Central memory CD8-positive, alpha-beta T cell (primary cell): ENCODE measurements at regions not wholly inside any gene's neighbourhood (a gene's known extent, or its start where the extent isn't known, plus 50 kb on each side); places are given as distances from the start of the nearest gene placed in this dataset.

Experiments
- ATAC-seq: fragments of 150-1000 bp; cut with Tn5 transposase; replicated peaks from 2 replicates; pipeline ENCODE4 v1.10.0; 2022; ENCODE audit warnings: mild to moderate bottlenecking, moderate FRiP score, moderate number of reproducible peaks; ENCODE audit not compliant: poor library complexity, severe bottlenecking; ENCODE audit errors: extremely low read depth
- DNase-seq, 2 donors: peaks; one replicate each; pipeline ENCODE4 v3.0.0; 2021; ENCODE audit warnings: low spot score in 2 of 2
- H3K27ac Mint-ChIP-seq: one replicate; pipeline ENCODE4 v1.8.0; 2022; ENCODE audit warnings: low read depth, mild to moderate bottlenecking, moderate library complexity, mixed read lengths
- H3K27me3 Mint-ChIP-seq: one replicate; pipeline ENCODE4 v1.8.0; 2022; ENCODE audit warnings: mixed read lengths
- H3K36me3 Mint-ChIP-seq: one replicate; pipeline ENCODE4 v1.8.0; 2022; ENCODE audit warnings: mild to moderate bottlenecking, moderate library complexity, mixed read lengths; ENCODE audit not compliant: insufficient read depth
- H3K4me1 Mint-ChIP-seq: one replicate; pipeline ENCODE4 v1.8.0; 2022; ENCODE audit warnings: mixed read lengths
- H3K4me3 Mint-ChIP-seq: one replicate; pipeline ENCODE4 v1.8.0; 2022; ENCODE audit warnings: mild to moderate bottlenecking, moderate library complexity, mixed read lengths
- H3K9me3 Mint-ChIP-seq: one replicate; pipeline ENCODE4 v1.8.0; 2022; ENCODE audit warnings: mixed read lengths

DNA sequence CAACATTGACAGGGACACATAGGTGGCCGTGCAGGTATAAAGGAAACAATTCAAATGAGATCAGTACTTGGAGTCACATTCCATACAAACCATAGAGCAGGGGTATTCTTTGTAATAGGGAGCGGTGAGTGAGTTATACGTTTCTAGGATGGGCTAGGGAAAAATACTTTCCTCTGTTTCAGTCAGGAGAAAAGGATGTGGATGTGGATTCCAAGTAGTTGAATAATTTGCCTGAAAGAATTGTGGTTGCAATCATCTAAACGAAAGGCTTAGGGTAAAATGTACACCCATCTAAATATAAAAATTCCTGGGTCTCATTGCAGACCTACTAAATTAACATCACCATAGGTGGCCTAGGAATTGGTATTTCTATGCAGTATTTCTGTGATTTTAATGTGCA lies 270.7 kb upstream of the IGFBP3 start:
- H3K4me1 Mint-ChIP-seq: no peaks in the 10 kb centered on the region
- peaks cover 6% of the 10 kb centered on the region for H3K9me3 Mint-ChIP-seq
- no peak for DNase-seq
- H3K4me3 Mint-ChIP-seq: no peak overlapping the region
- ATAC-seq: no peak
- H3K27me3 Mint-ChIP-seq: no peaks in the 10 kb centered on the region
- no peak overlapping the region for H3K27ac Mint-ChIP-seq
- no peaks in the 10 kb centered on the region for H3K36me3 Mint-ChIP-seq

DNA sequence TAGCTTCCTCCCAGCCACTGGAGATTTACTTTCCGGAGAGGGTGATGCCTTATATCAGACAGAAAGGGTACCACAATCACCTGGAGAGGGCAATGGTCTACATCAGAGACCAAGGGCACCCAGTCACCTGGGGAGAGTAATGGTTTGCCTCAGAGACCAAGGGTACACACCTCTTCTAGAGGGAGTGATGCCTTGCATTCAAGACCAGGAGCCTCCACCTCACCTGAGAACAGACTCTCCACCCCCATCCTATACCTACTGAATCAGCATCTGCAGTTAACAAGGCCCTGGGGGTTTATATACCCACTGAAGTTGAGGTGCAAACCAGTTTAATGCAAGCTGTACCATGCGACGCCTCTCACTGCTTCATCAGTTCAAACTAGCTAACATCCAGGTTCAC lies 270.2 kb upstream of the IGFBP3 start:
- Mint-ChIP-seq H3K9me3 (peaks cover 6% of the 10 kb centered on the region), H3K4me1 (no peaks in the 10 kb centered on the region), H3K27ac (no peak overlapping the region), H3K36me3 (no peaks in the 10 kb centered on the region), H3K4me3 (no peak overlapping the region), H3K27me3 (no peaks in the 10 kb centered on the region)
- no peak for ATAC-seq
- DNase-seq: no peak

DNA sequence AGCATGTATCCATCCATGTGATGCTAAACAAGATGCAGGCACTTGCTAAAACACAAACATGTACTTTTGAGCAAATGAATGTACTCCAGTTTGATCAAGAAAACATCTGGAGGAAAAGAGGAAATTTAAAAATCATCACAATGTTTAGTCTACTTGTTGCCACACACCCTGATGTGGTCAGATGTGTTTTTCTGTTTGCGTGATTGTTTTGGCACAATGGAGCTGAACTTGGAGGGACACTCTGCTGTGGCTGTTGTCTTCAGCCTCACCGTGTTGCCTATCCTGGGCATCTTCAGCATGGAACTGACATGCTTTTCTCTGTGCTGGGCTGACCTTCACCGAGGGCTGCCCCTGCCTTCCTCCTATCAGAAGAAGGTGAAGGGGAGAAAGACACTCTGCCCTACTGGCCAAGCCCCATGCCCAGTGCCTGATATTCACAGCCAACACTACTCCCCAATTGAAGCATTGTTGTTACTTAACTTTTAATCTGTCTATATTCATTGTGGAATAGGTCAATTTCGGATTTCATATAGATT lies 268.3 kb upstream of the IGFBP3 start:
- H3K4me1 Mint-ChIP-seq: no peaks in the 10 kb centered on the region
- no peak overlapping the region for H3K27ac Mint-ChIP-seq
- ATAC-seq: no peak
- H3K36me3 Mint-ChIP-seq: no peaks in the 10 kb centered on the region
- DNase-seq: no peak
- H3K4me3 Mint-ChIP-seq: no peak overlapping the region
- H3K27me3 Mint-ChIP-seq: no peaks in the 10 kb centered on the region
- H3K9me3 Mint-ChIP-seq: peaks cover 6% of the 10 kb centered on the region

DNA sequence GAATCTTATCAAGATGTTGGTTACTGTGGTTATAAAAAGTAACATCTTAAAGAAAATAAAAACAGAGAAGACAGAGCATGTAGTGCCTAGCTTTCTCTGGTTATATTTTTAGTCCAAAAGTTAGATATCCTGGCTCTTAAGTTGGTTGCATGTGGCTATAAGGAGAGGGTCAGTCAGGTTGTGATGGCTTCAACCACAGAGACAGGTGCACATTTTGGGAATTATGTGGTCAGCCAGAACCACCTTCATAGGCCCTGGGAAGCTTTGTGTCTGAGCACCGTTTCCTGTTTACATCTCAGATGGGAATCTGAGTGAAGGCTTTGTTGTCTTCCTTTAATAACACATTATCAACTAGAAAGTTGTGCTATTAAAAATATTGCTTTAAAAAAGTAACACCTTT lies 265.1 kb upstream of the IGFBP3 start:
- Mint-ChIP-seq H3K27ac (no peak overlapping the region), H3K27me3 (no peaks in the 10 kb centered on the region), H3K4me1 (no peaks in the 10 kb centered on the region), H3K36me3 (no peaks in the 10 kb centered on the region), H3K9me3 (peaks cover 6% of the 10 kb centered on the region), H3K4me3 (no peak overlapping the region)
- DNase-seq: no peak
- no peak for ATAC-seq

DNA sequence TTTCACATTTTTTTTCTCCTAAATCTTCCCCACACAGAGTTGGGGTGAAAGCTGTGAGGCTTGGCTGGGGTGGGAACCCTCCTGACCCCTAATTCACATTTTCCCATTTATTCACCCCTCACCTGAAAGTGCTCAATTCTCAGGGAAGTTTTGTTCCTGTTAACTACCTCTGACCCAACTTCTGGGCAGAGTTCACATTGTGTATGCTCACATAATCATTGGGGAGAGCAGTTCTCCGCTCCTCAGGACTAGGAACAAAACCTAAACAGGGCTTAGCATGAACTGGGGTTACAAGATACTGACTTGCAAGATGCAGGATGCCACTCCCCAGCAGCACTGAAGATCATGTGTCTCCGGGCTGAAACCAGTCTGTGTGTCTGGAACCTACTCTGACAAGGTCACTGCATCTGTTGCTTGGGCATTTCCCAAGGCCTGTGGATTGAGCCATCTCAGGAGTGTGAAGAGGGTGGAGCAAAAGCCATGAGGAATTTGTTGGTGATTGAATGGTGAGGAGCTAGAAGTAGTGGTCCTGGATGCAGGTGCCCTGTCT lies 258.1 kb upstream of the IGFBP3 start:
- H3K27me3 Mint-ChIP-seq: no peaks in the 10 kb centered on the region
- no peak for DNase-seq
- H3K9me3 Mint-ChIP-seq: no peaks in the 10 kb centered on the region
- no peak overlapping the region for H3K27ac Mint-ChIP-seq
- no peak overlapping the region for H3K4me3 Mint-ChIP-seq
- no peak for ATAC-seq
- no peaks in the 10 kb centered on the region for H3K4me1 Mint-ChIP-seq
- no peaks in the 10 kb centered on the region for H3K36me3 Mint-ChIP-seq

DNA sequence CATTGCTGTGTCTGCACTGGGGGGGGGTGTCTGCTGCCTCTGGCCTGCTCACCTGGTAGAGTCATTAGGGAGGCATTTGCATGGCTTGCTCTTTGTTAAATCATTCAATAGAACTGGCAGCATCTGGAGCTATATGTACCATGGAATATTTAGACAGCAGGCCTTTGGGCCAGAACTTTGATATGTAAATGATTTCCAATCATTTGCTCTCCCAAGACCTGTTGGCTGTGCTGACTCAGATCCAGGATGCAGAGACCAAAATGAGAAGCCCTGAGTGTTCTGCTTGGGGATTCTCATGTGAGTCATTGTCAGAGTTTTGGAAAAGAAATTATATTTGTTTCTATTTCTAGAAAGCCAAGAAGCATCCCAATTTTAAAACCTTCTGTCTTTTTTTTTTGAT lies 257.6 kb upstream of the IGFBP3 start:
- Mint-ChIP-seq H3K9me3 (no peaks in the 10 kb centered on the region), H3K4me1 (no peaks in the 10 kb centered on the region), H3K4me3 (no peak overlapping the region), H3K36me3 (no peaks in the 10 kb centered on the region), H3K27me3 (no peaks in the 10 kb centered on the region), H3K27ac (no peak overlapping the region)
- DNase-seq: no peak
- no peak for ATAC-seq

DNA sequence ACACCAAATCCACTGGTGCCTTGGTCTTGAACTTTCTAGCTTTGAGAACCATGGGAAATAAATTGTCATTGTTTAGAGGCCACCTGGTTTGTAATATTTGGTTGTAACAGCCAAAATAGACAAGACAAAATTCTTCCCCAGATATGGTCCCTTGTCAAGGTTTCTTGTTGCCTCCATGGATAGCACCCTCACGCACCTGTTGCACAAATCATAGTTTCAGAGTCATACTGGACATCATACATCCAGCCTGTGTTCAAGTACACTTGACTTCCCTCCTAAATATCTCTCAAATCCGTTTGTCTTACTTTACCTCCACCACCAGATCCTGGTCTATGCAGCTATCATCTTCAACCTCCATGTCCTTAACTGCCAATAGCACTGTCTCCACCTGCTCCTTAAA lies 256.7 kb upstream of the IGFBP3 start:
- no peak for ATAC-seq
- H3K4me3 Mint-ChIP-seq: no peak overlapping the region
- no peaks in the 10 kb centered on the region for H3K4me1 Mint-ChIP-seq
- H3K9me3 Mint-ChIP-seq: no peaks in the 10 kb centered on the region
- no peak overlapping the region for H3K27ac Mint-ChIP-seq
- no peaks in the 10 kb centered on the region for H3K36me3 Mint-ChIP-seq
- no peak for DNase-seq
- H3K27me3 Mint-ChIP-seq: no peaks in the 10 kb centered on the region

DNA sequence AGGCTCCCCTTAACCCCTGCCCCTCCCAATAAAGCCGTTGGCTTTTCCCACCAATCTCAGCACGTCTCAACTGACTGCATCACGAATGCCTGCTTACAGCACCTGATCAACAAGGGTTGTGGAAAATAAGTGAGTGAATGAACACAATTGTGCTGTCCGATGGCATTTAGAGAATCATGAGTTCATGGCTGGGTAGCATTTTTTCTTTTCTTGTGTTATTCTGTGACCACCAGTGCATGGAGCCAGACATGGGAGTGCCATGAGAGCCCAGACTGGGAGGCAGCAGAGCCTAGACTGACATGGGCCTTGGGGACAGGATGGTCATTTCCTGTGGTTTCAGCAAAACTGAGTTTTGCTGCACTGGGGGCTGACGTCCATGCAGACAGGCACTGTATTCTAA lies 254.1 kb upstream of the IGFBP3 start:
- Mint-ChIP-seq H3K4me1 (no peaks in the 10 kb centered on the region), H3K36me3 (no peaks in the 10 kb centered on the region), H3K9me3 (no peaks in the 10 kb centered on the region), H3K4me3 (no peak overlapping the region), H3K27ac (no peak overlapping the region), H3K27me3 (no peaks in the 10 kb centered on the region)
- ATAC-seq: no peak
- DNase-seq: no peak

DNA sequence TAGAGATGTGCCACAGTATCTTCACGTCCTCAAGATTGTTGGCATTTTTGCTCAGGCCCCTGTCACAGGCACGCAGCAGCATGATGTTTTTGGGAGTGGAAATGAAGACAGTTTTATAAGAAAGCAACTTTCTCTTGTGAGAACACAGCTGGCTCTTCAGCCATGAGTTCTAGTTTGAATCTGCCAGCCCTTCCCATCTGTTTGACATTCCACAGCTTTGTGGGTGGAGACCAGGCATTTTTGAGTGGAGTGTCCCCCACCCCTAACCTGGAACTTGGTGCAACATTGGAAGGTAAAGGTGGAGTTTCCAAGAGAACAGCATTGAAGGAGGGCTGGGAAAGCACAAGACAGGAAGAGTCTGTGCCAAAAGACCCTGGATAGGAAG lies 253.1 kb upstream of the IGFBP3 start:
- Mint-ChIP-seq H3K9me3 (no peaks in the 10 kb centered on the region), H3K4me1 (no peaks in the 10 kb centered on the region), H3K27ac (no peak overlapping the region), H3K4me3 (no peak overlapping the region), H3K27me3 (no peaks in the 10 kb centered on the region), H3K36me3 (no peaks in the 10 kb centered on the region)
- ATAC-seq: no peak
- no peak for DNase-seq

DNA sequence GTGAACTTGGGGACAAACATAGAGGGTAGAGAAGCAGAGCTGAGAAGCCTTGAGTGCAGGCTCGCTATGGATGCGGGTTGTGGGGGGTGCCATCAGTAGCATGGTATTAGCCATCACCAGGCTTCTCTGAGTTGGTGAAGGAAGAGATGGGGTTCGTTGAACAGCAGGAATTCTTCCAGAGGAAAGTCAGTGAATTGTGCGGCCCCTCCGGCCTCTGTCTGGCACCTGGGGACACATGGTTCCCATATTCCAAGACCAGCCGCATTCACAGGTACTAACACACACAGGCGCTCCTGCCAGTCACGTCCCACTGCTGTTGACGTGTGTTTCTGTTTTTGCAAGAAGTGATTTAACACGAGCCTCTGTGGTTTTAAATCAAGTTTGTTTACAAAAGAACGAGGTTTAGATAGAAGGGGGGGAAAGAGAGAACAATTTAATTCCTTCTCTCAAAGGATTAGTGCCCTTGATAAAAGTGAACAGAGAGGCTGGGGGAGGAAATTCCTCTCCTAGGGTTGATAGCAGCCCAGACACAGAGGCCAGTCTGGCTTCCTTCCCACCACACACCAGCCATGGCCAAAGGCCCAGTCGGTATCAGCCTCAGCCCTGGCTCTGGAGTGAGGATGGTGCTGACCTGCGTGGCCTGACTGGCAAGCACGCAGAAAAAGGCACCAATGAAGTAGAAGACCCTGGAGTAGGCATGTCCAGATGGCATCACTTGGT lies 252.6 kb upstream of the IGFBP3 start:
- Mint-ChIP-seq H3K27ac (no peak overlapping the region), H3K4me1 (no peaks in the 10 kb centered on the region), H3K36me3 (no peaks in the 10 kb centered on the region), H3K27me3 (no peaks in the 10 kb centered on the region), H3K9me3 (no peaks in the 10 kb centered on the region), H3K4me3 (no peak overlapping the region)
- DNase-seq (no peak), ATAC-seq (no peak)

DNA sequence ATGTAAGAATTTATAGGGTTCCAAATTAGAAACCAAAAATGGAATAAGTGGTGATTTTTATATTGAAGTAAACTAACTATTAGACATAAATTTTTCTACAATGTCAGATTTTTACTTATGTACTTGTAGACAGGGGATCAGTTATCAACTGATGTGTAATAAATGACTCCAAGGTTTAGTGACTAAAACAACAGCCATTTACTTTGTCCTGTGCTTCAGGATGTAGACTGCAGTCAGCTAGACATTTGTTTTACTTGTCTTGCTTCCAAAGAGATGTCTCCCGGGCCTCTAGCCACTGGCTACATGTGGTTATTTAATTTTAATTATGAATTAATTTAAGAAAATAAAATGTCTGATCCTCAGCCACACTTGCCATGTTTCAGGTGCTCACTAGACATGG lies 249.7 kb upstream of the IGFBP3 start:
- Mint-ChIP-seq H3K4me3 (no peak overlapping the region), H3K27ac (no peak overlapping the region), H3K27me3 (no peaks in the 10 kb centered on the region), H3K36me3 (no peaks in the 10 kb centered on the region), H3K4me1 (no peaks in the 10 kb centered on the region), H3K9me3 (no peaks in the 10 kb centered on the region)
- DNase-seq (no peak), ATAC-seq (no peak)

DNA sequence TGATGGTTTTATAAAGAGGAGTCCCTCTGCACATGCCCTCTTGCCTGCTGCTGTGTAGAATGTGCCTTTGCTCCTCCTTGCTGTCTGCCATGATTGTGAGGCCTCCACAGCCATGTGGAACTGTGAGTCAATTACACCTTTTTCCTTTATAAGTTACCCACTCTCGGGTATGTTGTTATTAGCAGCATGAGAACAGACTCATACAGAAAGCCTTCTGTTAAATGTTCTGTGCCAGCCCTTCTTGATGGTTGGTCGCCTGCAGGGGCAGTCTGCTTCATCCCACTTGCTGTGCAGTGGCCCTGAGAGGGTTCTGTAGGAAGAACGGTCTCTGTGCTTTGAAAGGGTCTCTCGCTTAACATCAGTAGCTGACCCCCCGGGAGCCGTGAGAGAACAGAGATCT lies 248.9 kb upstream of the IGFBP3 start:
- Mint-ChIP-seq H3K9me3 (no peaks in the 10 kb centered on the region), H3K36me3 (no peaks in the 10 kb centered on the region), H3K27me3 (no peaks in the 10 kb centered on the region), H3K4me1 (no peaks in the 10 kb centered on the region), H3K4me3 (no peak overlapping the region), H3K27ac (no peak overlapping the region)
- ATAC-seq: no peak
- no peak for DNase-seq

DNA sequence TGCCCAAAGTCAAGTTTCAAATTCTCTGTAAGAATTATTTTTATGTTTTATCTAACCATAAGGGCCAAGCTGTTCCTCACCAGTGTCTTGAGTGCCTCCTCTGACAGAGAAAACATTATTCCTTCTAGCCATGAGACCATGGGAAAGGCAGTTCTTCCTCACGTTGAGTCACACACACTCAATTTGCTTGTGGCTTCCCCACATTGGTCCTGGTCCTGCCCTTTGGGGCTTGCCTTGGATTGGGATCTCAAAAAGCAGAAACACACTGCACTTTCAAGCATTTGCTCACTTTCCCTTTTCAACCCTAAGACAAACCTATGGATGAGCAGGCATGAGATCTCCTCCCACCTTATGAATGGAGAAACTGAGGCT lies 248.3 kb upstream of the IGFBP3 start:
- no peak for DNase-seq
- H3K4me3 Mint-ChIP-seq: no peak overlapping the region
- H3K27ac Mint-ChIP-seq: no peak overlapping the region
- ATAC-seq: no peak
- no peaks in the 10 kb centered on the region for H3K27me3 Mint-ChIP-seq
- peaks cover 2% of the 10 kb centered on the region for H3K36me3 Mint-ChIP-seq
- no peaks in the 10 kb centered on the region for H3K4me1 Mint-ChIP-seq
- H3K9me3 Mint-ChIP-seq: no peaks in the 10 kb centered on the region
